Astrocyte (in vitro differentiated cells and primary cell): ENCODE measurements at regions not wholly inside any gene's neighbourhood (a gene's known extent, or its start where the extent isn't known, plus 50 kb on each side); places are given as distances from the start of the nearest gene placed in this dataset.
"Not testable (repeated sequence)": the region's sequence is repeated elsewhere in the genome, so short reads cannot be mapped to it uniquely, and the experiment has no call there.

Experiments
- DNase-seq: peaks from one replicate; pipeline ENCODE4 v3.0.0-alpha.2; 2010; ENCODE audit warnings: low read depth
- FAIRE-seq: peaks from 2 replicates; lab custom pipeline; 2011; peaks lifted over from hg19 to GRCh38; lab: Jason Lieb, UNC
- H2AFZ ChIP-seq: 2 replicates; pipeline ENCODE4 v1.6.0; 2012; ENCODE audit warnings: low read depth, low read length, inconsistent platforms
- H3K27ac ChIP-seq: 2 replicates; pipeline ENCODE4 v1.5.1; 2011; ENCODE audit warnings: low read depth, low read length, inconsistent platforms
- H3K27me3 ChIP-seq: 2 replicates; pipeline ENCODE4 v1.6.0; 2011; ENCODE audit warnings: low read length, inconsistent platforms; ENCODE audit not compliant: insufficient read depth
- H3K36me3 ChIP-seq: 2 replicates; pipeline ENCODE4 v1.5.1; 2011; ENCODE audit warnings: low read length, inconsistent platforms; ENCODE audit not compliant: insufficient read depth
- H3K4me1 ChIP-seq: 2 replicates; pipeline ENCODE4 v1.5.1; 2011; ENCODE audit warnings: low read length, inconsistent platforms; ENCODE audit not compliant: insufficient read depth
- H3K4me2 ChIP-seq: 2 replicates; pipeline ENCODE4 v1.6.0; 2012; ENCODE audit warnings: low read length, inconsistent platforms
- H3K4me3 ChIP-seq: 2 replicates; pipeline ENCODE4 v1.5.1; 2011; ENCODE audit warnings: low read depth, mild to moderate bottlenecking, low read length, inconsistent platforms; ENCODE audit not compliant: insufficient read depth
- H3K79me2 ChIP-seq: 2 replicates; pipeline ENCODE4 v1.6.0; 2012; ENCODE audit warnings: mild to moderate bottlenecking, low read length, inconsistent platforms; ENCODE audit not compliant: insufficient read depth
- H3K9ac ChIP-seq: 2 replicates; pipeline ENCODE4 v1.6.0; 2012; ENCODE audit warnings: mild to moderate bottlenecking, low read length, inconsistent platforms
- H3K9me3 ChIP-seq: 2 replicates; pipeline ENCODE4 v1.5.1; 2012; ENCODE audit warnings: low read depth, mild to moderate bottlenecking, low read length, inconsistent platforms; ENCODE audit not compliant: insufficient read depth
- H4K20me1 ChIP-seq: 2 replicates; pipeline ENCODE4 v1.6.0; 2012; ENCODE audit warnings: low read length, inconsistent platforms; ENCODE audit not compliant: insufficient read depth
- H3K27ac Mint-ChIP-seq: one replicate; pipeline ENCODE4 v1.8.0; 2021; ENCODE audit warnings: mild to moderate bottlenecking, mixed read lengths; ENCODE audit not compliant: unreplicated experiment
- H3K27me3 Mint-ChIP-seq: one replicate; pipeline ENCODE4 v1.8.0; 2021; ENCODE audit warnings: low read depth, mixed read lengths; ENCODE audit not compliant: unreplicated experiment
- H3K36me3 Mint-ChIP-seq: one replicate; pipeline ENCODE4 v1.8.0; 2021; ENCODE audit warnings: low read depth, mixed read lengths; ENCODE audit not compliant: unreplicated experiment
- H3K4me1 Mint-ChIP-seq: one replicate; pipeline ENCODE4 v1.8.0; 2021; ENCODE audit warnings: low read depth, mixed read lengths; ENCODE audit not compliant: unreplicated experiment
- H3K4me3 Mint-ChIP-seq: one replicate; pipeline ENCODE4 v1.8.0; 2021; ENCODE audit warnings: mild to moderate bottlenecking, moderate library complexity, mixed read lengths; ENCODE audit not compliant: unreplicated experiment
- H3K9me3 Mint-ChIP-seq: one replicate; pipeline ENCODE4 v1.8.0; 2021; ENCODE audit warnings: mild to moderate bottlenecking, mixed read lengths; ENCODE audit not compliant: unreplicated experiment
- EZH2 ChIP-seq: IDR thresholded peaks from 2 replicates; pipeline ENCODE4 v1.6.1; 2012; ENCODE audit warnings: mild to moderate bottlenecking, low read length, inconsistent platforms; ENCODE audit not compliant: insufficient read depth
- TF ChIP-seq, protein P1 (sequence below): IDR thresholded peaks from 2 replicates; pipeline ENCODE4 v1.5.1; 2011; ENCODE audit warnings: low read depth, mild to moderate bottlenecking, inconsistent platforms, low read length, moderate library complexity; ENCODE audit not compliant: insufficient read depth

DNA sequence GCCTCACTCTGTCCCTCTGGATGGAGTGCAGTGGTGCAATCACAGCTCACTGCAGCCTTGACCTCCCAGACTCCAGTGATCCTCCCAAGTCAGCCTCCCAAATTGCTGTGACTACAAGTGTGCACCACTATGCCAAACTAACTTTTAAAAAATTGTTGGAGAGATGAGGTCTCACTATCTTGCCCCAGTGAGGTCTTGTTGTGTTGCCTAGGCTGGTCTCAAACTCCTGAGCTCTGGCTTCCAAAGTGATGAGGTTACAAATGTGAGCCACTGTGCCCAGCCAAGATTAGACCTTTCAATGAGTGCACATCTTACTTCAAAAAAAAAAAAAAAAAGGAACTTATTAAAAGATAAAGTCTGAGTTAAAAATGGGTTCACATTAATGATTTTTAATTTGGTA is 1838.1 kb upstream of the DEFB115 start:
- H3K27me3 Mint-ChIP-seq: no peaks in the 10 kb centered on the region
- Histone ChIP-seq H3K27me3 (no peaks in the 10 kb centered on the region), H3K4me1 (no peaks in the 10 kb centered on the region), H4K20me1 (no peaks in the 10 kb centered on the region), H3K4me2 (no peak overlapping the region), H2AFZ (no peak overlapping the region), H3K9ac (no peak overlapping the region), H3K4me3 (no peak overlapping the region), H3K36me3 (no peaks in the 10 kb centered on the region), H3K79me2 (no peaks in the 10 kb centered on the region), H3K27ac (no peak overlapping the region), H3K9me3 (no peaks in the 10 kb centered on the region)
- H3K27ac Mint-ChIP-seq: no peak overlapping the region
- FAIRE-seq (no peak), DNase-seq (no peak)
- no peak overlapping the region for H3K4me3 Mint-ChIP-seq
- H3K4me1 Mint-ChIP-seq: no peaks in the 10 kb centered on the region
- TF ChIP-seq, protein P1, sequence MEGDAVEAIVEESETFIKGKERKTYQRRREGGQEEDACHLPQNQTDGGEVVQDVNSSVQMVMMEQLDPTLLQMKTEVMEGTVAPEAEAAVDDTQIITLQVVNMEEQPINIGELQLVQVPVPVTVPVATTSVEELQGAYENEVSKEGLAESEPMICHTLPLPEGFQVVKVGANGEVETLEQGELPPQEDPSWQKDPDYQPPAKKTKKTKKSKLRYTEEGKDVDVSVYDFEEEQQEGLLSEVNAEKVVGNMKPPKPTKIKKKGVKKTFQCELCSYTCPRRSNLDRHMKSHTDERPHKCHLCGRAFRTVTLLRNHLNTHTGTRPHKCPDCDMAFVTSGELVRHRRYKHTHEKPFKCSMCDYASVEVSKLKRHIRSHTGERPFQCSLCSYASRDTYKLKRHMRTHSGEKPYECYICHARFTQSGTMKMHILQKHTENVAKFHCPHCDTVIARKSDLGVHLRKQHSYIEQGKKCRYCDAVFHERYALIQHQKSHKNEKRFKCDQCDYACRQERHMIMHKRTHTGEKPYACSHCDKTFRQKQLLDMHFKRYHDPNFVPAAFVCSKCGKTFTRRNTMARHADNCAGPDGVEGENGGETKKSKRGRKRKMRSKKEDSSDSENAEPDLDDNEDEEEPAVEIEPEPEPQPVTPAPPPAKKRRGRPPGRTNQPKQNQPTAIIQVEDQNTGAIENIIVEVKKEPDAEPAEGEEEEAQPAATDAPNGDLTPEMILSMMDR: no peak
- no peak for TF ChIP-seq EZH2
- peaks cover 4% of the 10 kb centered on the region for H3K9me3 Mint-ChIP-seq
- H3K36me3 Mint-ChIP-seq: no peaks in the 10 kb centered on the region

DNA sequence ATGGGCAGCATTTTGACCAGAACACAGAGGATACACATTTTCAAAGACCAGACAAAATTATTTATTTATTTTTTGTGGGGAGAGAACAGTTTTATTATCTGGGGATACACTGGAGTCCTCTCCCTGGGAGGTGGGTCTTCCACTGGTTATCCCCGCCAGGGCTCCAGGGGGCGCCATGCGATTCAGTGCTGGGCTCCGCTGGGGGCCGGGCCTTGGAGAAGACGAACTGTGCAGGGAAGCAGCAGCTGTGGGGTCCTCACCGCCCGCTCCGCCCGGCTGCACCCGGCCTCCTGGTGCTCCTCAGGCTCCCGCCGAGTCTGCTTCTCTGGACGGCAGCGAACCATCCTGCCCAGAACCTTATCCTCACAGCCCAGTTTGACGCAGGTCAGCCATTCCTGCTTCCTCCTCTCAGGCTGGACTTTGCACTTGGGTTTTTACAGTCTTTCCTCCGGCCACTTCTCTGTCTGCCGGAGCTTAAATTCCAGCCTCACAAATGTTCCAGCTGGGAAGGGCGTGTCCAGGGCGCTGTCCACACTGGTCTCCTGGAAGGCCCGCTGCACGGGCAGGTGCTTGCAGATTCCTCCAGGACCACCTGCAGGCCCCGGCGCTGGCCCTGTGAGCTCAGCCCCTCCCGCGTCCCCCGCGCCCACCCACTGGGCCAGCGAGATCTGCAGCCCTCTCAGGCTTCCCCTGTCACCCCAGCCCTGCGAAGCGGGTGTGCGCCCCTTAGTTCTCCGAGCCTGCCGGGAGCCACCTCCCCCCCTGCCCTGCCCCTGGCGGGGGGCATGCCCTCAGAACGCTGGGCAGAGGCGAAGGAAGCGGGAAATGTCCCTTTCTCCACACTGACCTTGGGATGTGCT is 1830.0 kb upstream of the DEFB115 start:
- no peaks in the 10 kb centered on the region for H3K79me2 ChIP-seq
- H3K36me3 ChIP-seq: no peaks in the 10 kb centered on the region
- H3K4me3 ChIP-seq: no peak overlapping the region
- no peak overlapping the region for H3K4me2 ChIP-seq
- TF ChIP-seq, protein P1: no peak
- TF ChIP-seq EZH2: no peak
- H3K9me3 Mint-ChIP-seq: peaks cover 2% of the 10 kb centered on the region
- no peaks in the 10 kb centered on the region for H3K4me1 ChIP-seq
- no peak overlapping the region for H3K27ac ChIP-seq
- no peaks in the 10 kb centered on the region for H3K9me3 ChIP-seq
- no peaks in the 10 kb centered on the region for H3K27me3 Mint-ChIP-seq
- DNase-seq (no peak), FAIRE-seq (no peak)
- H3K27me3 ChIP-seq: no peaks in the 10 kb centered on the region
- H3K9ac ChIP-seq: no peak overlapping the region
- no peak overlapping the region for H3K4me3 Mint-ChIP-seq
- H4K20me1 ChIP-seq: no peaks in the 10 kb centered on the region
- no peaks in the 10 kb centered on the region for H3K4me1 Mint-ChIP-seq
- no peak overlapping the region for H2AFZ ChIP-seq
- H3K36me3 Mint-ChIP-seq: no peaks in the 10 kb centered on the region
- H3K27ac Mint-ChIP-seq: no peak overlapping the region

DNA sequence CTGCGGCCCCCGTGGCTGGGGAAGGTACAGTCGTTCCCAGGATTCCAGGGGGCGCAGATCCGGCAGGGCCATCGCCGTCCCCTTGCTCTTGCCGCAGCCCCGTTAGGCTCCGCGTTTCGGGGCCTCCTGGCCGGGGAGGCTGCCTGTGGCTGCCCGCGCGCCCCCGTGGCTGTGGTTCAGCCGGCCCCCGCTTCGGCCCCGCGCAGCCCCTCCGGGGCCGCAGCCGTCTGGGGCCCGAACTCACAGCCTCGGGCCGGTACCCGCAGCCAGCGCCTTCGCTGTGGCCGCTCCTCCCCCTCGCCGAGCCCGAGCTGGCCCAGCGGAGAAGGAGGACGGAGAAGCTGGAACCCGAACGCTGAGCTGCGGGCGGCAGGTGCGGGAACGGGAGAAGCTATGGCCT is 1826.9 kb upstream of the DEFB115 start:
- no peaks in the 10 kb centered on the region for H3K36me3 Mint-ChIP-seq
- Histone ChIP-seq H3K9me3 (no peaks in the 10 kb centered on the region), H3K36me3 (no peaks in the 10 kb centered on the region), H3K79me2 (no peaks in the 10 kb centered on the region), H3K4me2 (no peak overlapping the region), H3K27me3 (no peaks in the 10 kb centered on the region), H3K4me1 (no peaks in the 10 kb centered on the region), H3K4me3 (no peak overlapping the region), H3K9ac (no peak overlapping the region), H3K27ac (no peak overlapping the region), H2AFZ (no peak overlapping the region), H4K20me1 (no peaks in the 10 kb centered on the region)
- no peaks in the 10 kb centered on the region for H3K4me1 Mint-ChIP-seq
- H3K9me3 Mint-ChIP-seq: peaks cover 2% of the 10 kb centered on the region
- TF ChIP-seq, protein P1: no peak
- no peak for TF ChIP-seq EZH2
- no peaks in the 10 kb centered on the region for H3K27me3 Mint-ChIP-seq
- FAIRE-seq (no peak), DNase-seq (no peak)
- H3K27ac Mint-ChIP-seq: no peak overlapping the region
- no peak overlapping the region for H3K4me3 Mint-ChIP-seq

DNA sequence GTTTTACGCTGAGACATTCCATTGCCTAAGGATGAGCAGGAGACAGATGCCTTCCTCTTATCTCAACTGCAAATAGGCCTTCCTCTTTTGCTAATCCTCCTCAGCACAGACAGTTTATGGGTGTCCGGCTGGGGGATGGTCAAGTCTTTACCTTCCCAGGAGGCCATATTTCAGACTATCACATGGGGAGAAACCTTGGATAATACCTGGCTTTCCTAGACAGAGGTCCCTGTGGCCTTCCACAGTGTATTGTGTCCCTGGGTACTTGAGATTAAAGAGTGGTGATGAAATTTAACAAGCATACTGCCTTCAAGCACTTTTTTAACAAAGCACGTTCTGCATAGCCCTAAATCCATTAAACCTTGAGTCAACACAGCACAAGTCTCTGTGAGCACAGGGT is 1816.7 kb upstream of the DEFB115 start:
- H3K9me3 ChIP-seq, H3K27ac ChIP-seq, H3K27ac Mint-ChIP-seq, H3K4me3 Mint-ChIP-seq, H3K9me3 Mint-ChIP-seq, H2AFZ ChIP-seq, H3K4me2 ChIP-seq, H3K4me1 ChIP-seq, H3K36me3 Mint-ChIP-seq, FAIRE-seq, H3K27me3 ChIP-seq, H3K36me3 ChIP-seq, DNase-seq, H3K4me3 ChIP-seq, H3K9ac ChIP-seq, H3K79me2 ChIP-seq, H4K20me1 ChIP-seq, H3K27me3 Mint-ChIP-seq, H3K4me1 Mint-ChIP-seq: not testable (repeated sequence)
